Muscle layer of duodenum (tissue), 2 donors: ENCODE measurements at regions not wholly inside any gene's neighbourhood (a gene's known extent, or its start where the extent isn't known, plus 50 kb on each side); places are given as distances from the start of the nearest gene placed in this dataset.

Experiments used
- H3K27ac ChIP-seq: one replicate; pipeline ENCODE4 v1.7.0; 2013; ENCODE audit warnings: mild to moderate bottlenecking, low read length
- H3K27me3 ChIP-seq: one replicate; pipeline ENCODE4 v1.7.0; 2013; ENCODE audit warnings: low read depth, mild to moderate bottlenecking, control low read depth, low read length
- H3K36me3 ChIP-seq, 2 donors: one replicate each; pipeline ENCODE4 v1.7.0; 2013; ENCODE audit warnings: low read length in 2 of 2, control low read depth in 1 of 2, mild to moderate bottlenecking in 1 of 2; ENCODE audit not compliant: insufficient read depth in 2 of 2, control insufficient read depth in 1 of 2
- H3K4me1 ChIP-seq, 2 donors: one replicate each; pipeline ENCODE4 v1.7.0; 2013; ENCODE audit warnings: low read length in 2 of 2, mild to moderate bottlenecking in 2 of 2, control low read depth in 1 of 2, moderate library complexity in 1 of 2; ENCODE audit not compliant: insufficient read depth in 2 of 2, control insufficient read depth in 1 of 2
- H3K4me3 ChIP-seq, 2 donors: one replicate each; pipeline ENCODE4 v1.7.0; 2013; ENCODE audit warnings: low read length in 2 of 2, low read depth in 1 of 2, mild to moderate bottlenecking in 1 of 2
- H3K9me3 ChIP-seq, 2 donors: one replicate each; pipeline ENCODE4 v1.7.0; 2013; ENCODE audit warnings: low read length in 2 of 2, control low read depth in 1 of 2, mild to moderate bottlenecking in 1 of 2; ENCODE audit not compliant: control insufficient read depth in 1 of 2
- donor health status: healthy.

GRCh38 chr16:79263425-79263824 is 337.1 kb downstream of the MAF start:
- Histone ChIP-seq H3K27ac (no peak overlapping the region), H3K4me1 (no peaks in the 10 kb centered on the region), H3K4me3 (no peak overlapping the region), H3K36me3 (no peaks in the 10 kb centered on the region), H3K27me3 (no peaks in the 10 kb centered on the region), H3K9me3 (no peaks in the 10 kb centered on the region)
